ENCODE measurements at regions not wholly inside any gene's neighbourhood (a gene's known extent, or its start where the extent isn't known, plus 50 kb on each side); places are given as distances from the start of the nearest gene placed in this dataset.

- TF ChIP-seq, protein P1, sequence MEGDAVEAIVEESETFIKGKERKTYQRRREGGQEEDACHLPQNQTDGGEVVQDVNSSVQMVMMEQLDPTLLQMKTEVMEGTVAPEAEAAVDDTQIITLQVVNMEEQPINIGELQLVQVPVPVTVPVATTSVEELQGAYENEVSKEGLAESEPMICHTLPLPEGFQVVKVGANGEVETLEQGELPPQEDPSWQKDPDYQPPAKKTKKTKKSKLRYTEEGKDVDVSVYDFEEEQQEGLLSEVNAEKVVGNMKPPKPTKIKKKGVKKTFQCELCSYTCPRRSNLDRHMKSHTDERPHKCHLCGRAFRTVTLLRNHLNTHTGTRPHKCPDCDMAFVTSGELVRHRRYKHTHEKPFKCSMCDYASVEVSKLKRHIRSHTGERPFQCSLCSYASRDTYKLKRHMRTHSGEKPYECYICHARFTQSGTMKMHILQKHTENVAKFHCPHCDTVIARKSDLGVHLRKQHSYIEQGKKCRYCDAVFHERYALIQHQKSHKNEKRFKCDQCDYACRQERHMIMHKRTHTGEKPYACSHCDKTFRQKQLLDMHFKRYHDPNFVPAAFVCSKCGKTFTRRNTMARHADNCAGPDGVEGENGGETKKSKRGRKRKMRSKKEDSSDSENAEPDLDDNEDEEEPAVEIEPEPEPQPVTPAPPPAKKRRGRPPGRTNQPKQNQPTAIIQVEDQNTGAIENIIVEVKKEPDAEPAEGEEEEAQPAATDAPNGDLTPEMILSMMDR (IDR thresholded peaks at IDR 0.05), result no peak
- DNase-seq (ENCODE audit: low spot score), result no peak
- Histone ChIP-seq H3K4me3 (no peak overlapping the region), H3K27ac (no peak overlapping the region)
Observed at GRCh38 chr3:187802928-187803259, 57.6 kb upstream of the BCL6 start.

DNA sequence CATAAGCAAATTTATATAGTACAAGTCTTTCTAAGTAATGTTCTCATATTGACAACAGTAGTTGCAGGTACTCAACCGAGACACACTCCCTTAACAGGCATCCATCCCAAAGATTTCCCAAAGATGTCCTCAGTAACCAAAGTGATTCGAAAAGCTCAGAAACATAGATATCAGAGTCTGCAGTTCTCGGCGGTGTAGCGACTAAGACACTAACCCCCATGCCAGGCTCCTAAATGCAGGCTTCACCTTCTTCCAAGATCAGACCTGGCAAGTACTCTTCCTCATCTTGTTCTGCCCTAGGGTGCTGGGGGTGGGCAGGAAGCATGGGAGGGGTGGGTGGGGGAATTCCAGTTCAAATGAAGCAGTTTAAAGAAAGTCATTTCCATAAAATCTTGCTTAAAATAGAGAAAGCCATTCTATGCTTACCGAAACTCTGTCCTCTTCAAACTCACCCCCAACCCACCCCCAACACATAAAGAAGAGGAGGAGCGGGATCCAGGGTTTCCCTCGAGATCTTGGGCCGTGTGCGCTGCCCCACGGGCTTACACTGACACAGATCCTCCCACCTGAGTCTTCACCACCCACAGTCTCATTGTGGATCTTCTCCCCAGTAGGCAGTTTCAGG lies 59.0 kb upstream of the BCL6 start:
- no peak overlapping the region for H3K4me3 ChIP-seq
- H3K27ac ChIP-seq, result no peak overlapping the region
- TF ChIP-seq, protein P1 (IDR thresholded peaks at IDR 0.05), result no peak
- no peak for DNase-seq (ENCODE audit: low spot score)

DNA sequence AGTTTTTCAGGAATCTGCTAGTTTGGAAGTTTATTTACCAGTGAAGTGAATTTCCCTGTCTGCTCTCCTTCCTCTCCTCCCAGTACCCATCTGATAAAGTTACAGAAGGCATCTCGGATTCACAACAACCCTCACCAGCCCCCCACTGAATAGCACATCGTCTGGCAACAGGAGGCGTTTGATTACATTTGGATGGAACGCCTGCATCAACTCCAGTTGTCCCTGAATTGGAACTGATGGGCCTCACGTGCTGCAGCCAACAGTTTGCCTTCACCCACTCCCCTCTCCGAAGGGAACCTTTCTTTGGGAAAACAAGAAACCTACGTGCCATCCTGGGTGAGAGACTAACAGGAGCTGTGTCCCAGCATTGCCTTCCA lies 59.5 kb upstream of the BCL6 start:
- DNase-seq (ENCODE audit: low spot score), result no peak
- TF ChIP-seq, protein P1 (IDR thresholded peaks at IDR 0.05), result no peak
- Histone ChIP-seq H3K27ac (no peak overlapping the region), H3K4me3 (no peak overlapping the region)

DNA sequence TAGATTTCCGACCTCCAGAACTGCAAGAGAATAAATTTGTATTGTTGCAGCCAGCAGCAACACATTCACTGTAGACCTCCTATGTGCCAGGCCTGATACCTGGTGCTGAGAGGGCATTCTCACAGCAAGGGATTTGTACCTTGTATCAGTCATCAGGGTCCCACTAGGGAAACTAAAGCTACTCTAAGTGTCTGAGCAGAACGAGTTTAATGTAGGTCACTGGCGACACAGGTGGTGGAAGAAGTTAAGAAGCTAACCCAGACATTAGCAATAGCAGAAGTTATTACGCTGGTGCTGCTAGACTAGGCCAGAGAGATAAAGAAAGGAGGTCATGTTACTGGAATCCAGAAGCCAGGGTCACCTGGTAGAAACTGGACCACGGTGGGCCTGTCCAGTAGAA lies 60.5 kb upstream of the BCL6 start:
- TF ChIP-seq, protein P1 (IDR thresholded peaks at IDR 0.05), result no peak
- DNase-seq (ENCODE audit: low spot score), result no peak
- H3K27ac ChIP-seq, result no peak overlapping the region
- no peak overlapping the region for H3K4me3 ChIP-seq

DNA sequence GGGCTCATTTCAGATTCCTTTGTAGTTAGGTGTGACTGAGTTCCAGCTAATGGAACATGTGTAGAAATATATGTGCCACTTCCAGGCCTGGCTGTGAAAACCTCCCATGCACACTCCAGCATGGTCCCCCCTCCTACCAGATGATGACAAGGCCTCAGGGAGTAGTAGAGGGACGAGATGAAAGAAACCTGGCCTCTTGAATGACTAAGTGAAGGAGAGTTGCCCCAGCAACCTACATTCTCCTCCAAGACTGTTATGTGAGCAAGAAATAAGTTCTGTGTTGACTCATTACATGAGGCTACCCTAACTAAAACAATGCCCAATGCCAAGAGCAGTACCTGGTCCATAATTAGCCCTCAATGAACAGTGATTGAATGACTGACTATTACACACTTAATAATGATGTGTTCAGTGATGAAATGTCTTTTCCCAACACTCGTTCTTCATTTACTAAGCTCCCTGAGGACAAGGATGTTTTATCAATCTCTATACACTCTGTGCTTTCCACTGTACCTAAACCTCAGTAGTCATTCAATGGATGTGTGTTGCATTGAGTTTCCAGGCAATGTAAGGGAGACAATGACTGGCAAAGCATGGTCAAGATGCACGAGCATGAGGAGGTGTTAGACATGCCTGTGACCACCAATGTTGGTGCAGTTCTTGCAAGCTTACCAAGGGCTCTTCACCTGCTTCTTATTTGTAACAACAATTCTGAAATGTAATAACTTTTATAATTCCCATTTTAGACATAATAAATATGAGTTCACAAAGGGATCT lies 62.0 kb upstream of the BCL6 start:
- TF ChIP-seq, protein P1 (IDR thresholded peaks at IDR 0.05), result no peak
- H3K4me3 ChIP-seq, result no peak overlapping the region
- H3K27ac ChIP-seq, result no peak overlapping the region
- DNase-seq (ENCODE audit: low spot score), result no peak

DNA sequence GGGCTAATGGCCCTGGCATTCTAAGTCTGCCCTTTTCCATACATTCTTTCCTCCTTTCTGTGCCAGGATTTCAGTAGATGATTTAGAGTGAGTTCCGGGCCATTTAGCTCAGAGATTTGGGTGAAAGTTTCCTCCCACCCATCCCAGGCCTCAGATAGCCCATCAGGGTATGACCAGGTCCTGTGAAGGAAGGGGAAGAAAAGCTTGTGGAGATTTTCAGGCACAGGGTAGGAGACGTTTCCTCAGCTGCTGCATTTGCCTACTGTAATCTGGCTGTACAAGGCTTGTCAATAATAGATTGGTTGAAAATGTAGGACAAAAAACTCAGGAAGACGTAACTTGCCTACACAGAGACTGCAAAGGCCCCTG lies 63.2 kb upstream of the BCL6 start:
- Histone ChIP-seq H3K4me3 (no peak overlapping the region), H3K27ac (no peak overlapping the region)
- no peak for DNase-seq (ENCODE audit: low spot score)
- TF ChIP-seq, protein P1 (IDR thresholded peaks at IDR 0.05), result no peak

DNA sequence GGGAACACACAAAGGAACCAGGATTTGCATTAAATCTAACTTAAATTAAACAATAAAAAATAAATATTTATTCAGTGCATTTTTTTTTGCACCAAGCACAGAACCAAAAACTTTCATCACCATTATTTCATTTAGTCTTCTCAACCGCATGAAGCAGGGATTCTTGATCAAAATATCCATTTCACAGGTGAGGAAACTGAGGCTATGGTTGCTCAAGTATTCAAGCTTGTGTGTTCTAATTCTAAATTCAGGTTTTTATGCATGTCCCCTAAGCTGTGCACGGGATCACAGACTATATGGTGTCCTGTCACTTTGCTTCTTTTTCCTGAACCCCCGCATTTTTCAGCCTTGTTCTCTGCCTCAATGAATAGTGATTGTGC lies 64.3 kb upstream of the BCL6 start:
- TF ChIP-seq, protein P1 (IDR thresholded peaks at IDR 0.05), result no peak
- no peak for DNase-seq (ENCODE audit: low spot score)
- H3K4me3 ChIP-seq, result no peak overlapping the region
- H3K27ac ChIP-seq, result no peak overlapping the region

Measured in coronary artery (tissue), 2 donors.